Fibroblast of lung (primary cell): ENCODE measurements at regions not wholly inside any gene's neighbourhood (a gene's known extent, or its start where the extent isn't known, plus 50 kb on each side); places are given as distances from the start of the nearest gene placed in this dataset.
"Not testable (repeated sequence)": the region's sequence is repeated elsewhere in the genome, so short reads cannot be mapped to it uniquely, and the experiment has no call there.

Experiments
- DNase-seq, 2 donors: peaks; one replicate each; pipeline versions ENCODE4 v3.0.0 to v3.0.0-alpha.2; 2010; ENCODE audit warnings: low read depth in 2 of 2
- H2AFZ ChIP-seq: 2 replicates; pipeline ENCODE4 v1.5.1; 2012; ENCODE audit warnings: low read length, control low read depth, inconsistent platforms
- H3K27ac ChIP-seq: 2 replicates; pipeline ENCODE4 v1.5.1; 2011; ENCODE audit warnings: low read length, control low read depth; ENCODE audit not compliant: insufficient read depth
- H3K27me3 ChIP-seq: 2 replicates; pipeline ENCODE4 v1.5.1; 2011; ENCODE audit warnings: mild to moderate bottlenecking, low read length; ENCODE audit not compliant: control insufficient read depth, insufficient read depth
- H3K36me3 ChIP-seq: 2 replicates; pipeline ENCODE4 v1.5.1; 2011; ENCODE audit warnings: low read length; ENCODE audit not compliant: control insufficient read depth, insufficient read depth
- H3K4me1 ChIP-seq: 2 replicates; pipeline ENCODE4 v1.5.1; 2011; ENCODE audit warnings: low read length; ENCODE audit not compliant: control insufficient read depth, insufficient read depth; ENCODE audit errors: extremely low read depth
- H3K4me2 ChIP-seq: 2 replicates; pipeline ENCODE4 v1.5.1; 2011; ENCODE audit warnings: low read length, control low read depth; ENCODE audit not compliant: insufficient read depth; ENCODE audit errors: extremely low read depth
- H3K4me3 ChIP-seq, 4 experiments: fragments of 200-600 bp in 1 of 4; sonication (generic) in 1 of 4; replicated peaks in 1 of 4; 2 replicates each; pipeline ENCODE4 v1.5.1; 2011 to 2016; ENCODE audit warnings: low read length in 4 of 4, low read depth in 3 of 4, mild to moderate bottlenecking in 3 of 4, control low read depth in 2 of 4, inconsistent platforms in 1 of 4, mixed read lengths in 1 of 4; ENCODE audit not compliant: insufficient read depth in 1 of 4; ENCODE audit errors: control extremely low read depth in 1 of 4
- H3K79me2 ChIP-seq: 2 replicates; pipeline ENCODE4 v1.5.1; 2012; ENCODE audit warnings: mild to moderate bottlenecking, low read length, inconsistent platforms; ENCODE audit not compliant: control insufficient read depth, insufficient read depth
- H3K9ac ChIP-seq: 2 replicates; pipeline ENCODE4 v1.5.1; 2011; ENCODE audit warnings: mild to moderate bottlenecking, low read length, control low read depth; ENCODE audit not compliant: insufficient read depth
- H3K9me3 ChIP-seq: 2 replicates; pipeline ENCODE4 v1.5.1; 2012; ENCODE audit warnings: low read depth, low read length; ENCODE audit not compliant: control insufficient read depth, insufficient read depth
- H4K20me1 ChIP-seq: 2 replicates; pipeline ENCODE4 v1.5.1; 2011; ENCODE audit warnings: low read length; ENCODE audit not compliant: control insufficient read depth, insufficient read depth; ENCODE audit errors: extremely low read depth
- CTCF ChIP-seq, 2 donors: IDR thresholded peaks in 1 of 2; conservative IDR thresholded peaks in 1 of 2; 1 replicate in 1 of 2; 2 replicates in 1 of 2; pipeline ENCODE4 v1.5.1; 2011 to 2012; ENCODE audit warnings: low read length in 2 of 2, control low read depth in 1 of 2, inconsistent platforms in 1 of 2, low read depth in 1 of 2, mild to moderate bottlenecking in 1 of 2
- EZH2 ChIP-seq: IDR thresholded peaks from 2 replicates; pipeline ENCODE4 v1.5.1; 2012; ENCODE audit warnings: low read length, control low read depth, mild to moderate bottlenecking; ENCODE audit errors: missing control alignments

GRCh38 chr20:47432834-47433210 is 68.9 kb upstream of the NCOA3 start:
- Histone ChIP-seq H3K27me3 (no peaks in the 10 kb centered on the region), H3K9me3 (no peaks in the 10 kb centered on the region), H3K36me3 (no peaks in the 10 kb centered on the region), H3K4me2 (no peak overlapping the region), H3K4me1 (no peaks in the 10 kb centered on the region), H4K20me1 (no peaks in the 10 kb centered on the region), H2AFZ (no peak overlapping the region), H3K4me3 (no peak overlapping the region), H3K9ac (no peak overlapping the region), H3K27ac (no peak overlapping the region), H3K79me2 (no peaks in the 10 kb centered on the region)
- TF ChIP-seq CTCF (conservative IDR thresholded peaks at IDR 0.05 in 1 of 2, IDR thresholded peaks at IDR 0.05 in 1 of 2; ENCODE audit: low read depth in 1 of 2, low read length in 2 of 2), result no peak
- TF ChIP-seq EZH2, result no peak
- no peak for DNase-seq

- peak; percentile 69 to 95 for DNase-seq
- not testable (repeated sequence) for H3K79me2 ChIP-seq, H3K27me3 ChIP-seq, H3K4me3 ChIP-seq, H4K20me1 ChIP-seq, H3K9me3 ChIP-seq, H3K4me2 ChIP-seq, H2AFZ ChIP-seq, H3K27ac ChIP-seq, H3K36me3 ChIP-seq, H3K9ac ChIP-seq, H3K4me1 ChIP-seq
These were observed 67.4 kb upstream of the NCOA3 start for GRCh38 chr20:47434128-47434779.

- no peak overlapping the region for H2AFZ ChIP-seq
- no peaks in the 10 kb centered on the region for H4K20me1 ChIP-seq
- DNase-seq, result peak in 1 of 2 donors; percentile 61
- no peak overlapping the region for H3K4me2 ChIP-seq
- no peaks in the 10 kb centered on the region for H3K4me1 ChIP-seq
- H3K79me2 ChIP-seq, result no peaks in the 10 kb centered on the region
- no peak overlapping the region for H3K9ac ChIP-seq
- no peak overlapping the region for H3K4me3 ChIP-seq
- no peaks in the 10 kb centered on the region for H3K27me3 ChIP-seq
- TF ChIP-seq EZH2 (no peak), CTCF (conservative IDR thresholded peaks at IDR 0.05 in 1 of 2, IDR thresholded peaks at IDR 0.05 in 1 of 2; ENCODE audit: low read depth in 1 of 2, low read length in 2 of 2) (no peak)
- H3K36me3 ChIP-seq, result no peaks in the 10 kb centered on the region
- no peaks in the 10 kb centered on the region for H3K9me3 ChIP-seq
- H3K27ac ChIP-seq, result no peak overlapping the region
These were observed 63.0 kb upstream of the NCOA3 start for GRCh38 chr20:47438464-47439381.
